ENCODE measurements at regions not wholly inside any gene's neighbourhood (a gene's known extent, or its start where the extent isn't known, plus 50 kb on each side); places are given as distances from the start of the nearest gene placed in this dataset.
A peak's percentile ranks its signal among the peaks of the same experiment; 100 is the strongest.
"Not testable (repeated sequence)": the region's sequence is repeated elsewhere in the genome, so short reads cannot be mapped to it uniquely, and the experiment has no call there.

DNA sequence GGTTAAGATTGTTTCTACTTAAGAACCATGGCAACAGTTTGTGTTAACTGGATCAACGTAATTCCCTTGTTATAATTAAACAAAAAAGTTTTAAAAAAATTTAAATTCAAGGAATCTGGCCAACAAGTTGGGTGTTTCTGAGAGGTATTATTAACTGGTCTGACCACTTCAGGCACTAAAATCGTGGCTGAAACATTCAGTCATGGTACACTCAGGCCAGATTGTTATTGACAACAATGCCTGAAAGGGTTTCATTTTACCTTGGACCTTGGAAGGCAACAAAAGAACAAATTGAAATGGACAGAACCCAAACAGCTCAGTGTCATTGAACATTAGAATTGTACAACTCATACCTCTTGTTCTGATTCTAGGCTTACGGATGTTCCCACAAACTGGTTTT is 103.3 kb upstream of the ARMC3 start:
- DNase-seq = no peak

DNA sequence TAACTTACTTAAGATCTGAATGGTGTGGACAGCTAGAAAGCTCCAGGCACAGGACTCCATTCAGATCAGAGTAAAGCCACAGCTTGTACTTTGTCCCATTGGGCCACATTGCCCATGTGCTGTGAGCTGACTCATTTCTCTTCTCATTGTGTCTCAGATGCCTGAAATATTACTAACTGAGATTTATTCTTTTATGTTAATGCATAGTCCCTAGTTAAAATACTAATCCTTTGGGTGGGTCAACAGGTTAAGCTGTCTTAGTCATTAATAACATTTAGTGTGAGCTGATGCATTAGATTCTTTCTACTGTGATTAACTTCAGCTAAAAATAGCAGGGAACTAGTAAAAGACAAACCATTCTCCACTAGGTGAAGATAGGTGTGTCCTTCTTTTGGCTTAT is 104.7 kb upstream of the ARMC3 start:
- no peak for DNase-seq

DNA sequence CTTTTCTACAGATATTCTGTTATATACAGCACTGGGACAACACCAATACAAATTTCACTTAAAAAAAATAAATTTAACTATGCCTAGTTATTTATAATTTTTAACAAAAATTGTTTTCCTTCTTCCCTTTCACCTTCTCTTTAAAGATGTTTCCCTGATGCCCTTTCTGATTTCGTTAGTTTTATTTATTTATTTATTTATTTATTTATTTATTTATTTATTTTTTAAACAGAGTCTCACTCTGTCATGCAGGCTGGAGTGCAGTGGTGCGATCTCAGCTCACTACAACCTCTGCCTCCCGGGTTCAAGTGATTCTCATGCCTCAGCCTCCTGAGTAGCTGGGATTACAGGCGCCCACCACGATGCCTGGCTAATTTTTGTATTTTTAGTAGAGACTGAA is 105.9 kb upstream of the ARMC3 start:
- DNase-seq = not testable (repeated sequence)

DNA sequence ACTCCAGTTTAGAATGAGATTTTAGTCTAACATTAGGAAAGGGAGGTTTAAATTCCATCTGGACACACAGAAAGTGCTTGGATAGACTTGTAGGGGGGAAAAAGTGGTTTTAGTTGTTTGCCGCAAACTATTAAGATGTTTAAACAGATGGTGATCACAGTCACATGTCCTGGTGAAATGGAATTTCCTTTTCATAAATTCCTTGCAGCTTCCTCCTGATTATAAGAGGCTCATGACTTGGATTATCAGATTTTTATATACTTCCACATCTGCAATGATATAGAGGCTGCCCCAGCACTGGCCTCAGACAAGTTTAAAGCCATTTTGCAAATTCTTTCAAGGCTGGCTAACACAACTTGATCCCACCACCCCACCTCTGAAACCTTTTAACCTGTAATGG is 106.4 kb upstream of the ARMC3 start:
- no peak for DNase-seq

DNA sequence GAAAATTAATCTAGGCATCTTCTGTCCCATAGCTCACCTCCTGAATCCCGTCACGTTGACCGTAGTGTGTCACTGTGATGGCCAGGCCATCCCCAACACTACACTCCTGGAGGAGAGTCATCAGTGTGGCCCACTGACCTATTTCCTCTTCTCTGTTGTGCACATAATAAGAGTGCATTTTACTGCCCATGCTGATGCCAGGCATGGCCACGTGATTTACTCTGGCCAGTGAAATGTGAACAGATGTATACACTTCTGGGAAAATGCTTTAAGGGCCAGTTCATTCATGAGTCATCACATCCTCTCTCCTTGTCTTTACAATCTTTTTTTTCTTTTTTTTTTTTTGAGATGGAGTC is 101.9 kb upstream of the PIP4K2A start:
- DNase-seq = peak; percentile 84

DNA sequence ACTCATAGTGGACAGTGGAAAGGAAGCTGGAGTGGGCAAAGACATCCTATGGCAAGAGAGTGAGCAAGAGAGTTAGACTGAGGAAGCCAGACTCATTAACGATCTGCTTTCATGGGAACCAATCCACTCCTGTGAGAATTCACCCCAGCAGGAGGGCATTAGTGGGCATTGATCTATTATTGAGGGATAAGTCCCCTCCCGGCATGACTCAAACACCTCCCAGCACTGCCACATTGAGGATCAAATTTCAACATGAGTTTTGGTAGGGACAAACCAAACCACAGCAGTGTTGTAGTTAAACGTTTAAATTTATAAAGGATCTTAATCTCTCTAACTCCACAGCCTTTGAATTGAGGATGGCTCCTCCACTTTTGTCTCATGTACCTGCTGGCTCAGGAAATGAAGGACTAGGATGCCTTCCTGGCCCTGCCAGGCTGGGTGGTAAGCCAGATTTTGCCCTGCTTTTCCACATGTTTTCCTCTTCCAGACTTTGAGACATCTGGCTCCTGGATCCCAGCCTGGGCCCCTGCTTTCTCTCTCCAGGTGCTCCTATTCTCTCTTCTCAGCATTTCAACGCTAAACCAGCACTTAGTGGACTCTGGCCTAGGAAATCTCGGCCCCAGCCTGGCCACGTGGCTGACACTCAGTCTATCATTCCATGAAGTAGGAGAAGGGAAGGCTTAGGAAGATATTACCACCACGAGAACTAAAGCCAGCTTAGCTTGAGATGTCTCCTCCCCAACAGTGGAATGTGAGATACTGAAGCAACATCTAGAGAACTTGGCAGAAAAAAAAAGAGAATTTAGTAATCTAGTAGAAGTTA is 96.5 kb upstream of the PIP4K2A start:
- DNase-seq = no peak

GRCh38 chr10:22807238-22807637 is 92.9 kb upstream of the PIP4K2A start:
- DNase-seq = no peak

GRCh38 chr10:22805304-22805703 is 90.9 kb upstream of the PIP4K2A start:
- DNase-seq = peak; percentile 71

DNA sequence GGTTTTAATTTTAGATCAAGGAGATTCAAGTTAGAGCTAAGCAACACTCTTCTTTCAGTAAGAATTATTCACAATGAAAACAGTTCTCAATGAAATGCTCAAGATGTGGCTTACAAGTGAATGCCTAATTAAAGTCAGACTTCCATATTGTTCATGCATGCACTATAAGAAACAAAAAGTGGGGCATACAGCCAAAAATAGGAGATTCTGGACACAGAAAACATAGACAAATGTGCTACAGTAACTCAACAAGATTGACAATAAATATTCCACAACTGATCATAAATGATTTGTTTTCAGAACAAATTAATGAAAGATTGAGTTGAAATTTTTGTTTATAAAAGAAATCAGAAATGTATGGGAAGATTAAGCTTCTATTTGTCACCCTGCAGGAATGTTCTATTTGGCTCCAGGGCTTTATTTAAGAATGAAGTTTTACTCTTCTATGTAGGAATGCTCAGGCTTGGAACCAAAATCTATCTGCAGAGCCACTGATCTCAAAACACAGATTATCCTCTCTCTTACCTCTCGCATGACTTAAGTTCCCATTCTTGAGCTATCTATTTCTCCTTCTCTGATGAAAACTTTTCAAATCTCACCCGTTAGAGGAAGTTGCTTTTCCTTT is 89.0 kb upstream of the PIP4K2A start:
- DNase-seq = peak; percentile 24

DNA sequence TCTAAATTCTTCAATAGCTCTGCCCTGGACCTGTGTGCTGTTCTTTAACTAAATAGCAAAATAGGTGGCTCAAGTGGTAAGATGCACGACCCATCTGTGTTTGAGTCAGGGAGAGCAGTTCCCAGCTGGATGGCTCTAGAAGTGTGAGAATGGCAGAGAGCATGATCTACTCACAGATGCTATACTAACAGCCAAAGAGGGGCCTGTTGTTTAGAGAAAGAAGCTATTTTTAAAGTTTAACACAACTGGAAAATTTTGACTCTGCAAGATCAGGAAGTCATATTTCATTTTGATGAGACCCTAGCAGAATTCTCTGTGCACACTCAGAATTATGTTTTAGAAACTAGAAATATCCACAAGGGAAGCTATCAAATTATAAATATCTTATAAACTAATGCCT is 87.4 kb upstream of the PIP4K2A start:
- DNase-seq = no peak

GRCh38 chr10:22797796-22798195 is 83.4 kb upstream of the PIP4K2A start:
- DNase-seq = not testable (repeated sequence)

DNA sequence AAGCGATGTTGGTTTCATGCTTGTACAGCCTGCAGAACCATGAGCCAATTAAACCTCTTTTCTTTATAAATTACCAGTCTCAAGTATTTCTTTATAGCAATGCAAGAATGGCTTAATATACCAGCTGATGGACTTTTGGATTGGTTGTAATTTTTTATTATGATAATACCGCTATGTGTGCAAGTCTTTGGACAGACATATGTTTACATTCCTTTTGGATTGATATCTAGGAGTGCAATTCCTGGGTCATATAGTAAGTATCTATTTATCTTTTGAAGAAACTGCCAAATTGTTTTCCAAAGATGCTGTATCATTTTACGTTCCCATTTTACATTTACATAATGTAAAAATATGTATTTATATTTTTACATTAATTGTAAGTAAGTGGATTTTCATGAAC is 81.2 kb upstream of the PIP4K2A start:
- no peak for DNase-seq

DNA sequence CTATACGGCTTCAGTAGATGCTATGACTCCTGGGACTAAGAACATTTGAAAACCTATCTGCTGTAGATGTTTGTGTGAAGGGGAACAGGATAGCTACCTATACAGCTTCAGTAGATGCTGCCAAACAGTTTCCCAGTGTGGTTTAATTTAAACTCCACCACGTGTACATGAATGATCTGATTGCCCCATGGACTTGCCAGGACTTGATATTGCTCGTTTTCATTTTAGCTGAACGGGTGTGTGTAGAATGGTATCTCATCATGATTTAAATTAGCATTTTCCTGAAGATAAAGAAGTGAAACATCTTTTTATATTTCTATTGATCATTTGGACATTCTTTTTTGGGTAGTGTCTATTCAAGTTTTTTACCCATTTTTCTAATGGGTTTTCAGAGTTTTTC is 77.8 kb upstream of the PIP4K2A start:
- DNase-seq = no peak

GRCh38 chr10:22791665-22792064 is 77.3 kb upstream of the PIP4K2A start:
- DNase-seq = no peak

DNA sequence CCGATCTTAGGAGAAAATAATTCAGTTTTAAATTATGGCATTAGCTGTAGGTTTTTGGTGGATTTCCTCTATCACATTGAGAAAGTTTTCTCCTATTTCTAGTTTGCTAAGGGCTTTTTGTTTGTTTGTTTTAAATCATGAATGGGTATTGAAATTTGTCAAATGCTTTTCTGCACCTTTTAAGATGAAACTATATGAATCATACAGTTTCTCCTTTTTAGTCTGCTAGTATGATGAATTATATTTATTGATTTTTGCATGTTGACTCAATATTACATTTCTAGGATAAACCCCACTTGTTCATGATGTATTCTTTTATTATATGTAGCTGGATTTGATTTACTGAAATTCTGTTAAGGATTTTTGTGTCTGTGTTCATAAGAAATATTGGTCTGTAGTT is 70.3 kb upstream of the PIP4K2A start:
- no peak for DNase-seq

- DNase-seq = no peak
Observed at GRCh38 chr10:22783807-22784206, 69.4 kb upstream of the PIP4K2A start.

DNA sequence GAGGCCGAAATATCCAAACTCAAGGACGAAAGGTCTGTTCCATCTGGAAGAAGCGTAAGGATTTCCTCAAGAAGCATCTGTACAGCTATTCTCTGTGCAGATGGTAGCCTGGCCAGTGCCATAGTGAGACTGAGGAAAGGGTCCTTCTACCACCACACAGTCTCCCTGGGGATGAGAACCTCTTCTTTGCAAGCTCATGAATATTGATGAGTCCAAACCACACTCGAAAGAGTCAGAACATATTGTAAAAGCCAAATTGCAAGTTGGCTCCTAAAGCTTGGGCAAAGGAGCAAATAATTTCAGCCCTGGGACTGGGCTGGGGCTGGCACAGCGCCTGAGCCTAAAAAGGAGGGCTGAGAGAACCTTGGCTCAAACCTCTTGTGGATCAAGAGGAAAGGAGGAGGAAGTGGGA is 66.1 kb upstream of the PIP4K2A start:
- no peak for DNase-seq

DNA sequence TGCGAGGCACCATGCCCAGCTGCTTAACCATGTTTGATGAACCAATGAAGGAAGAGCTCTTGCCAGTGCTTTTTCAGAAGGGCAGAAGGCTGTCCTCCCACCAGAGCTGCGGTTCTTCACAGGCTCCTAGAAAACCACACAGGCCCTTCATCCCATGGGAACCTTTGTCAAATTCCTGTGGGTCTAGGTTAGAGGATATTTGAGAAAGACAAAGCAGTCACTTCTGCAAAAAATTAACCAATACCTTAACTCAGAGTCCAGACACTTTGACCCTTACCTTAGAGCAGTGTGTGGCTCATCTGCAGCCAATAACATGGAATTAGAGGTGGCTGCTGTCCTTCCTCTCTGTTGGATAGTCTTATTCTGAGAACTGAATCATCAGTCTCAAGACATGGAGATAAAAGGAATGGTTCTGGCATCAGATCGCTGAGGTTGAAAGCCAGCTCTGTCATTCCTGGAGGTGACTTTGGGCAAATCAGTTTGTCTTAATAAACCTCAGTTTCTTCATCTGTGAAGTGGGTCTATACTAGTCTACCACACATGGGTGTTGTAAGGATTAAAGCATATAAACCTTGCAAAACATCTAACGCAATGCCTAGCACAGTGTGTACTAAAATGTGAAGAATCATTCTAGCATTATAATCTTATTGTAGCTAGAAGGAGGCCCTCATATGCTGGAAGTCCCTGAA is 65.1 kb upstream of the PIP4K2A start:
- DNase-seq = no peak

DNA sequence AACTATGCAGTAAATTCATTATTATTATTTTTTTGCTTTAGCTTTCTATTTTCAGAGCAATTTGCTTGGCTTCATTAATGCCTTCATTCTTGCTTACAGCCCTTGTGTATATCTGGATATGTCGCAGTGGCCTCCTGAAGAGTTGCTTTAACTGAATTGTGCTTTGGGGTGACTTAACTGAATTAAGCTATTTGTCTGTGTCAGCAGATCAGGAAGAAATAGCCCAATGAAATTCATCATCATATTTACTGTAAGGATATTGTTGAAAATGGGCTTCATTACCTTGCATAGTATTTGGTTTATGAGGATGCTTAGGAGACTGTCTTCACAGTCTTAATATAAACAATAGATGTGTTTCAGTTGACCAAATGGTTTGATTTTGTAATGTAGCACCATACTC is 59.7 kb upstream of the PIP4K2A start:
- no peak for DNase-seq

DNA sequence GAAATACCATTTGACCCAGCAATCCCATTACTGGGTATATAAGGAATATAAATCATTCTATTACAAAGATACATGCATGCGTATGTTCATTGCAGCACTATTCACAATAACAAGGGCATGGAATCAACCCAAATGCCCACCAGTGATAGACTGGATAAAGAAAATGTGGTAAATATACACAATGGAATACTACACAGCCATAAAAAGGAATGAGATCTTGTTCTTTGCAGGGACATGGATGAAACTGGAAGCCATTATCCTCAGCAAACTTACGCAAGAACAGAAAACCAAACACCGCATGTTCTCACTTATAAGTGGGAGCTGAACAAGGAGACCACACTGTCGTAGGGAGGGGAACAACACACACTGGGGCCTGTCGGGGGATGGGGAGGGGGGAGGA is 57.3 kb upstream of the PIP4K2A start:
- DNase-seq = not testable (repeated sequence)

DNA sequence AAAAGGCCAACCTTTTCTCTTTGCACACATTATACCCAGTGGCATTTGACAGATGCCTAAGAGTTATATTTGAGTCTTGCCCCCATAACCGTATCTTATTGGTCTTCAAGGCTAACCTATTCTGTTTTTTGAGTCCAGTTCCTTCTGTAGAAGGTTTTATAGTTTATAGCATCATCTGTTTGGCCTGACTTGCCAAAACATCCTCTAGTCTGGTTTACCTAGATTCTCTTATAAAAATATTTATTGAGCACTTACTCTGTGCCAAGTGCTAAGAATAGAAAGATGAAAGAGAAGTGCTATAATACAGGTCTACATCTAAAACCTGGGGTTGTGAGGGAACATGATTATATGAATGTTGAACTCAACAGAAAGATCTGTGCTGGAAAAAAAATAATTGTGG is 55.9 kb upstream of the PIP4K2A start:
- no peak for DNase-seq

GRCh38 chr10:22767859-22768258 is 53.5 kb upstream of the PIP4K2A start:
- DNase-seq = no peak

DNA sequence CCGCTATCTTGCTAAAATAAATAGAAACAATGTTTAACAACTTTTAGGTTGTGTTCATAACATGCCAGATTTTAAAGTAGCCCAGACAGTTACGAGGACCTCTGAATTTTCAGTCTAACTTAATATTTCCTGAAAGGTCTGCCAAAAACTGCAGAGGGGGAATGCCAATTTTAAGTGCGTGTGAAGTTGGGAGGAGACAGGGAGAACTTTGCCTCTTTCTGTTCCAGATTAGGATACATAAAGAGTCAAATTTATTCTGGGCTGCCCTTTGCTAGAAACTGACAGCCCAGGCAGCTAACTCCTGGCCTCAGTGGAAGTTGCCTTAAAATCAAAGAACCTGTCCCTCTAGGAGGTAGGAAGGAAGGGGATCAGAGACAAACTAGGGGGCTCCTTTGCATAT is 52.3 kb upstream of the PIP4K2A start:
- no peak for DNase-seq
